HG02798 (cell line): ENCODE measurements at regions not wholly inside any gene's neighbourhood (a gene's known extent, or its start where the extent isn't known, plus 50 kb on each side); places are given as distances from the start of the nearest gene placed in this dataset.

Experiments used
- ATAC-seq: cut with Tn5 transposase; IDR thresholded peaks from one replicate; pipeline ENCODE4 v1.9.1; 2021; ENCODE audit warnings: mild to moderate bottlenecking; ENCODE audit not compliant: unreplicated experiment, poor library complexity

- no peak for ATAC-seq
Measured at GRCh38 chr5:103464835-103465484, 97.6 kb downstream of the NUDT12 start.

DNA sequence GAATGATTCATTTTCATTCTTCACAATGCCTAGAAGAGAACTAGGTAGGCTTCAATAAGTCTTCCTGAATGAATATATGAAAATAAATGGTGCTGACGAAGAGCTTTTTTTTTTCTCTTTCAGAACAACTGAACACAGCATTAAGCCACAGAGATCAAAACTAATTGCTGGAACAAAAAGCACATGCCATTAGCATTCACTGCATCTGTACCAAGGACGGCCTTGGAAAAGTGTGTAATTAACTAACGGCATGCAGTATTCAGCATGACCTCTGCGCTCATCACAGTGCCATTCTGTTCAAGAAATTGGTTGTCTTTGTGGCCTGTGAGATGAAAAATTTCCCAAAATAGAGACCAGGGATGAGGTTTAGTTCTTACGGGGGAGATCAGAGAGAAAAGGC is 99.3 kb downstream of the NUDT12 start:
- ATAC-seq: no peak

DNA sequence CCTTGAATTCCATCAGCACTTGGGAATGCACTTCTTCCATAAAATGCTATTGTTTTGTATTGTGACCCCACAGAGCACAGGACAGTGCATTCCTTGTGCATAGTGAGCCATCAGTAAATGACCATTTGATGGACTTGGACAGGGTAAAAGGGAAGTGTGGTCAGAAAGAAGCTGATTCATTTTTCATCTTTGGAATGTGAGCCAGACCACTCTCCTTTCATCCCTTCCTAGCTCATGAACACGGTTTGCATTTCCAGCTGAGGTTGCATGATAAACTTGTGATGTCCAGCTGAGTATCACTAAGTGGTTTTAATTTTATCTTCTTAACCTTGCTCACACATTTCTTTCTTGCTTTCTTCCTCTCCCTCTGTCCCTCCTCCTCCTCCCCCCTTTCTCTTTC is 101.3 kb downstream of the NUDT12 start:
- no peak for ATAC-seq

GRCh38 chr5:103458497-103459040 is 104.0 kb downstream of the NUDT12 start:
- no peak for ATAC-seq

GRCh38 chr5:103456476-103456875 is 106.1 kb downstream of the NUDT12 start:
- no peak for ATAC-seq

GRCh38 chr5:103455796-103456195 is 106.8 kb downstream of the NUDT12 start:
- no peak for ATAC-seq

DNA sequence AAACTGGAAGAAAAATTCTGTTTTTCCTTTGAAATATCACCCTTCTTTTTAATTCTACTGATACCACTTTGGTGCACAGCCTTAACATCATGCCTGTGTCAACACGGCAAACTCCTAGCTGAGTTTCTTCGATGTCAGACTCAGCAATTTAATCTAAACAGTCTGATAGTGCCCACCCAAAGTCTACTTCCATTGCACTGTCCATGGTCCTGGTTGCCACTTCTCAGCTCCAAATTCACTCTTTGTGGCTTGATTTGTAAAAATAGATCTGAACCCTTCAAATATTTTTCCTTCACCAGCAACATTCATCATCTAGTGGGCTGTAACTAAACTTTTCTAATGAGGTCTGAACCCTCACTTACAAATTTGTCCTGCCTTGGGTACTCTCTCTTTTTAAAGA is 107.8 kb downstream of the NUDT12 start:
- ATAC-seq: no peak

DNA sequence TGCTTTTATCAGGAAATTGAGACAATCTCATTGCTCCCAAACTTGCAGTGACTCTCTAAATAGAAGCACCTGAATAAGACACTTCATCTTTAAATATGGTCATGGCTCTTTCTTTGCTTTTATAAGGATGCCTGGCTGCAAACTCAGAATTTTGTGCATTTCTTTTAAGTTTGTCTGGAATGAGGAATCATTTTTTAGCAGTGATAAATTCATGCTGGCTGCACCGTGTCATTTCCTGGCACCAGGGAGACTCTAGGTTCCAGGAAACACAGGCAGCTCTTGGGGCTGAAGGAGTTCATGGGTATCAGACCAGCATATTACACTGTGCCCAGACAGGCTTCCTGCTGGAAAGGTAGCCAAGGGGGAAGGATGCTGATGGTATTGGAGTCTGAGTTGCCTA is 109.9 kb downstream of the NUDT12 start:
- no peak for ATAC-seq

- ATAC-seq: no peak
Measured at GRCh38 chr5:103452089-103452488, 110.5 kb downstream of the NUDT12 start.

- no peak for ATAC-seq
Measured at GRCh38 chr5:103451261-103451660, 111.3 kb downstream of the NUDT12 start.

- no peak for ATAC-seq
Measured at GRCh38 chr5:103450333-103451061, 112.1 kb downstream of the NUDT12 start.

DNA sequence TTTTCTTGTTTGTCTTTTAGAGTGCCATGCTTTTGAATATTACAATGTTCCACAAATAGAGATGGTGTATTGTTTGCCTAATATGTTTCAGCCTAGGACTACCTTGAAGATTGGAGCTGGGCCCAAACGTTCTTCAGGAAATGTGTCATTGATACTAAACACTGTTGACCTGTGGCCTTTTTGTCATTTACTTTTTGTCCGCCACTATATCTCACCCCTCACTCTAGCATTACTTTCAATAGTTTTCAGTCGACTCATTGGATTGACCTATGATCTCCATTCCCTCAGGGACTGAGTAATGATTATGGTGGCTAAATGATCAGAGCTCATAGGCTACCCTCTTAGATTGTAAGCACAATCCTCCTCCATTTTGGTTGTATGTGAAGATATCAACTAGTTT is 115.8 kb downstream of the NUDT12 start:
- ATAC-seq: no peak

DNA sequence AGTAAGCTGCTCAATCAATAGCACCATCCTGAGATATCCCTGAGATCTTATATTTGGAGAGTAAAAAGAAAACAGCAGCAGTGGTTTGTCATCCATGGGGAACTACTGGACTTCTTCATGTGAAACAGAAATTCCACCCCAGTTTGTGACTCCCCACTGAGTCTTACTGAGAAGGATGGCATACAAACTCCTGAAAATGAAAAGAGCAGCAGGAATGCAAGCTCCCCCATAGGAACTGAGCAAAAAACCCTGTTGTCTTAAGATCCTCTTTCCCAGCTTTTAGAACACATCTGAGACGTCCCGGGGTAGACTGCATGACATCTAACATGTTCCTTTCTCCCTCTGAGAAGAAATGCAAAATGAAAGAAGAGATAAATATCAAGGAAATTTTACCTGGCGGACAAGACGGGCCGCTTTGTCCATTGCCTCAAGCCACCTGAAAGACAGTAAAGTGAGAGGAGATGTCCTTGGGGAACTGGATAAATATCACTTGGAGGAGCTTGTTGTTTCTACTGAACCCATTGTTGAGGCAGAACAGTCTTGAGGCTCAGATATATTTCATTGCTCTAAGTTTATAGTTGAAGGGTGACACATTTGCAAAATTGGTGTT is 117.1 kb downstream of the NUDT12 start:
- no peak for ATAC-seq

DNA sequence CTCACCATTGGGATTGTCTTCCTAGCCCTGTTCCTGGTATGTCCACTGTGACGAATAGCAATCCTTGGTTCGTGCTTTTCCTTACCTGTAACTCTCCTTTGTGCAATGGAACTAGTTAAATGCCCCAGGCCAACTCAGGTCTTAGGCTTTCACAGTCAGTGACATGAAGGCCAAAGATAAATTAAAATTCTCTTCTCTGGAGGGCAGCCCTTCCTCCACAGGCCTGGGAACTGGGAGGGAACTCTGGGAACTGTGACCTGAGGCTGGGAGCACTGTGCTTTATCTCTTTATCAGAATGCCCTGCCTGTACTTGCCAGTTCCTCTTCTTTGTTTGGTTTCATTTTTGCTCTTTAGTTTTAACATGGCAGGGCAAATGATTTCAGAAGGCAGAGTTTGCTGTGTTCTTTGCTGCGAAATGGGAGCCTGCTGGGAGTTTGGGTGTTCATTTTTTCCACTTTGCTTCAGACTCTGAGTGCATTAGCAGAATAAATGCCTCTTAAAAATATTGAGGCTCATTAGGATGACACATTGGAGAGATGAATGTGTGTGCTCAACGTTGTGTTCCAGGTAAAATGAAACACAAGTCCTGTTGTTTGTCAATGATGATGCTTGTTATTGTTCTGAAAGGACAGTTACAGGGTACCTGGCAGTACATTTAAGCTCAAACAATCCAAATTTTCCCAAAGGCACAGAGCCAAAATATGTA is 118.1 kb downstream of the NUDT12 start:
- peak; percentile 82 for ATAC-seq

DNA sequence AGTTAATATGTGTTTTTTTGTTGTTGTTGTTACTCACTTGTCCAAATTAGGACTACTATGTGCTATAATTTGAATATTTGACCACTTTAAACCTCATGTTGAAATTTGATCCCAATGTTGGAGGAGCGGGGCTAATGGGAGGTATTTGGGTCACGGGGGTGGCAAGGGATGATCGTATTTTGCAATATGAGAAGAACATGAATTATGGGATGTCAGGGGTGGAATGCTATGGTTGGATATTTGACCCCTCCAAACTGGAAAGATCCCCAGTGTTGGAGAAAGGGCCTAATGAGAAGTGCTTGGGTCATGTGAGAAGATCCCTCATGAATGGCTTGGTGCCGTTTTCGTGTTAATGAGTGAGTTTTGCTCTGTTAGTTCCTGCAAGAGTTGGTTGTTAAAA is 119.8 kb downstream of the NUDT12 start:
- no peak for ATAC-seq

DNA sequence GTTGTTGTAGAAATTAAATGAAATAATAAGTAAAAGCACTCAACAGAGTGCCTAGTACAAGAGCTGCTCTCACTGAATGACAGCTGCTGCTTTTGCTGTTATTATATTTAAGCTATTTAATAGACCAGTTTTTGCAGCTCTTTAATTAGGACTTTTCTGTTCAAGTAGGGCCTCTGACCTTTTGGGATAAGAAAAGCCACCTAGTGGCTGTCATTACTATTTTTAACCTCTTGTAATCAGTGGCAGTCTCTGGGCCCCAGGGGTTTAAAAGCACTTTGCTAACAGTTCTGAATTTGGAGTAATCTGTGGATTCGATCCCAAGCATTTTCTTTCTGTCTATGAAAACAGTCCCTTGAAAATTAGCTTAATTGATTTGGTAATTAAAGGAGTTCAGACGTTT is 121.1 kb downstream of the NUDT12 start:
- no peak for ATAC-seq

GRCh38 chr5:103439007-103439406 is 123.6 kb downstream of the NUDT12 start:
- no peak for ATAC-seq

GRCh38 chr5:103436656-103437055 is 125.9 kb downstream of the NUDT12 start:
- no peak for ATAC-seq

- ATAC-seq: no peak
Measured at GRCh38 chr5:103436112-103436511, 126.5 kb downstream of the NUDT12 start.

DNA sequence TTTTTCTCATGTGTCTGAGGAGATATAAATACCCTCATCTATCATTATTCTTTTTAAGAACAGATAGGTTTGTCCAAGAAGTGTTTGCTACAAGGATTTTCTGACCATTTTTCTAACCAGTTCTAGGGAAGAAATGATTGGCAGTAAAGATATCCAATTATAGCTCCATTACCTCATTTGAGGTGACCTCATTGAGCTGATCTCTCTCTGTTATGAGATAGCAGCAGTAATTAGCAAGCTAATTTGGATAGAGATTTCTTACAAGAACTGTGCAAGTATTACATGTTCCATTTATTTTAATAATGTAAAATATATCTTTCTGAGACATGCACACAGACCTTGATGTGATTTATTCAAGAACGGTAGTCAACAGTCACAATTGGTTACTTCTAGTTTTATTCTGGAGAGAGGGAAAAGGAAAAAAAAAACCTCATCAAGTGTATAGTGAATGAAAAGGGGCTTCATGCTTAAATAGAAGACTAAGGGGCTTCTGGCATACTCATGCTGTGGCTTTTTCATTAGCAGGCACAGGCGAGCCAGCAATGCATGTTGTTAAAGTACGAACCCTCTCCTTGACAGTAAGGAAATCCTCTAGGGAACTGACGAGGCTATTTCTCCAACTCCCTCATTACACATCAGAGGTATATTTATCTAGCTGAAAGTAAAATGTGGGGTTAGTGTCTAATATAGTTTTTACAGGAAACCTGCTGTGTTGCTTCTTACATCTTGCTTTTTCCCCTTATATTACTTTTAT is 127.3 kb downstream of the NUDT12 start:
- no peak for ATAC-seq
